Panc1 (cell line): ENCODE measurements at regions not wholly inside any gene's neighbourhood (a gene's known extent, or its start where the extent isn't known, plus 50 kb on each side); places are given as distances from the start of the nearest gene placed in this dataset.

Source experiments
- ATAC-seq: fragments of 200-7000 bp; cut with Tn5 transposase; 2 replicates; pipeline ENCODE4 v1.9.1; 2020; ENCODE audit warnings: mild to moderate bottlenecking, moderate library complexity
- BruUV-seq: library from RNA; stranded (reverse); fragments of 400-500 nt; replicated peaks from 2 replicates; lab custom pipeline; 2021; lab: Mats Ljungman, UMichigan
- CTCF ChIA-PET: fragments of 300-600 bp; sonication (Branson Sonifier 250); formaldehyde crosslinking; loops from one replicate; lab custom pipeline; 2022; ENCODE audit warnings: antibody characterized with exemption; lab: Charles Lee
- POLR2A ChIA-PET: fragments of 300-600 bp; sonication (Branson Sonifier 250); formaldehyde crosslinking; loops from one replicate; lab custom pipeline; 2022; ENCODE audit warnings: antibody characterized with exemption; lab: Charles Lee
- DNase-seq: peaks from one replicate; pipeline ENCODE4 v3.0.0-alpha.2; 2010; ENCODE audit warnings: low read depth, low spot score
- H3K27ac ChIP-seq: 2 replicates; pipeline ENCODE4 v1.5.1; 2011; ENCODE audit warnings: mild to moderate bottlenecking, low read length, inconsistent platforms
- H3K27me3 ChIP-seq: fragments of 200-500 bp; sonication (Bioruptor generic); 2 replicates; pipeline ENCODE4 v1.6.0; 2014; ENCODE audit warnings: low read length, inconsistent platforms; ENCODE audit not compliant: control insufficient read depth, insufficient read depth
- H3K36me3 ChIP-seq: fragments of 200-500 bp; sonication (Bioruptor generic); 2 replicates; pipeline ENCODE4 v1.5.1; 2014; ENCODE audit warnings: inconsistent platforms, mild to moderate bottlenecking, low read length, moderate library complexity; ENCODE audit not compliant: control insufficient read depth, insufficient read depth
- H3K4me1 ChIP-seq: 2 replicates; pipeline ENCODE4 v1.5.1; 2011; ENCODE audit warnings: inconsistent platforms, mild to moderate bottlenecking, low read length, moderate library complexity; ENCODE audit not compliant: control insufficient read depth, insufficient read depth
- H3K4me3 ChIP-seq, 2 experiments: 2 replicates each; pipeline ENCODE4 v1.5.1; 2011 to 2012; ENCODE audit warnings: low read depth in 2 of 2, low read length in 2 of 2, mild to moderate bottlenecking in 2 of 2, inconsistent platforms in 1 of 2, moderate library complexity in 1 of 2
- H3K9me3 ChIP-seq: fragments of 200-500 bp; sonication (Bioruptor generic); 2 replicates; pipeline ENCODE4 v1.5.1; 2014; ENCODE audit warnings: low read depth, mild to moderate bottlenecking, inconsistent platforms, low read length, moderate library complexity; ENCODE audit not compliant: control insufficient read depth, insufficient read depth
- POLR2AphosphoS5 ChIP-seq: IDR thresholded peaks from 2 replicates; pipeline ENCODE4 v1.6.1; 2012; ENCODE audit warnings: mild to moderate bottlenecking, low read depth, low read length, moderate library complexity
- SIN3A ChIP-seq: IDR thresholded peaks from 2 replicates; pipeline ENCODE4 v1.6.1; 2012; ENCODE audit warnings: low read depth, mild to moderate bottlenecking, low read length, moderate library complexity, borderline replicate concordance; ENCODE audit not compliant: insufficient read depth
- TCF7L2 ChIP-seq: IDR thresholded peaks from 2 replicates; pipeline ENCODE4 v1.6.1; 2011; ENCODE audit warnings: mild to moderate bottlenecking, low read depth, low read length, inconsistent platforms
- in situ Hi-C: cut with HindIII; loops from 2 replicates; pipeline ENCODE4 v1.10.0; 2016; ENCODE audit warnings: low sequenced_read_pairs, low pct_unique_long_range_greater_than_20kb
- intact Hi-C: fragments of 100-400 bp; cut with micrococcal nuclease; formaldehyde crosslinking; loops from one replicate; pipeline ENCODE4 v1.10.0; 2022; ENCODE audit not compliant: unreplicated experiment
- TF ChIP-seq, protein P1 (sequence below): fragments of 450-650 bp; IDR thresholded peaks from 2 replicates; pipeline ENCODE4 v1.5.1; 2017; ENCODE audit warnings: mild to moderate bottlenecking
- TF ChIP-seq, protein P2 (sequence below), 2 experiments: IDR thresholded peaks; 2 replicates each; pipeline ENCODE4 v1.6.1; 2011 to 2012; ENCODE audit warnings: low read depth in 2 of 2, control low read depth in 1 of 2, low read length in 1 of 2, mild to moderate bottlenecking in 1 of 2, moderate library complexity in 1 of 2; ENCODE audit not compliant: insufficient read depth in 1 of 2

DNA sequence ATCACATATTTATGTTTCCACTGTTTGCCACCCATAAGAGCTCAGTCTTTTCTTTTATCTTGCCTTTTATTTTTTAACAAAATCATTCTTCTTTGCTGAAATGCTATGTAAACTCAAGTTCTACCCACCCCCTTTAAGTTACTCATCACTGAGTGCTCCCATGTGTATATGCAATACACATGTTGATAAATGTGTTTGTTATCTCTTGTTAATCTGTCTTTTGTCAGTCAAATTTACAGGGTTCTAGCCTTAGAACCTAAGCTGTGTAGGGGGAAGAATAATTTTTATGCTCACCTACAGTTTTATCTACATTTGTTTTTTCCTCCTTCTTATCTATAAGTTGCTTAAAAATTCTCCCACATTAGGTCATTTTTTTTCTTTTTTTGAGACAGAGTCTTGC lies 1195.9 kb downstream of the ROBO2 start:
- in situ Hi-C loops, result no loop called here
- no peak overlapping the region for H3K27ac ChIP-seq
- intact Hi-C loops, result no loop called here
- H3K27me3 ChIP-seq, result no peaks in the 10 kb centered on the region
- no TSS peak for BruUV-seq
- no peaks in the 10 kb centered on the region for H3K9me3 ChIP-seq
- ChIA-PET POLR2A (no interaction called here), CTCF (no interaction called here)
- H3K4me1 ChIP-seq, result no peaks in the 10 kb centered on the region
- DNase-seq, result no peak
- TF ChIP-seq SIN3A, result no peak
- TF ChIP-seq POLR2AphosphoS5, result no peak
- no peak for TF ChIP-seq TCF7L2
- TF ChIP-seq, protein P1, sequence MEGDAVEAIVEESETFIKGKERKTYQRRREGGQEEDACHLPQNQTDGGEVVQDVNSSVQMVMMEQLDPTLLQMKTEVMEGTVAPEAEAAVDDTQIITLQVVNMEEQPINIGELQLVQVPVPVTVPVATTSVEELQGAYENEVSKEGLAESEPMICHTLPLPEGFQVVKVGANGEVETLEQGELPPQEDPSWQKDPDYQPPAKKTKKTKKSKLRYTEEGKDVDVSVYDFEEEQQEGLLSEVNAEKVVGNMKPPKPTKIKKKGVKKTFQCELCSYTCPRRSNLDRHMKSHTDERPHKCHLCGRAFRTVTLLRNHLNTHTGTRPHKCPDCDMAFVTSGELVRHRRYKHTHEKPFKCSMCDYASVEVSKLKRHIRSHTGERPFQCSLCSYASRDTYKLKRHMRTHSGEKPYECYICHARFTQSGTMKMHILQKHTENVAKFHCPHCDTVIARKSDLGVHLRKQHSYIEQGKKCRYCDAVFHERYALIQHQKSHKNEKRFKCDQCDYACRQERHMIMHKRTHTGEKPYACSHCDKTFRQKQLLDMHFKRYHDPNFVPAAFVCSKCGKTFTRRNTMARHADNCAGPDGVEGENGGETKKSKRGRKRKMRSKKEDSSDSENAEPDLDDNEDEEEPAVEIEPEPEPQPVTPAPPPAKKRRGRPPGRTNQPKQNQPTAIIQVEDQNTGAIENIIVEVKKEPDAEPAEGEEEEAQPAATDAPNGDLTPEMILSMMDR, result no peak
- no peaks in the 10 kb centered on the region for H3K36me3 ChIP-seq
- no peak overlapping the region for H3K4me3 ChIP-seq
- no peak for ATAC-seq

DNA sequence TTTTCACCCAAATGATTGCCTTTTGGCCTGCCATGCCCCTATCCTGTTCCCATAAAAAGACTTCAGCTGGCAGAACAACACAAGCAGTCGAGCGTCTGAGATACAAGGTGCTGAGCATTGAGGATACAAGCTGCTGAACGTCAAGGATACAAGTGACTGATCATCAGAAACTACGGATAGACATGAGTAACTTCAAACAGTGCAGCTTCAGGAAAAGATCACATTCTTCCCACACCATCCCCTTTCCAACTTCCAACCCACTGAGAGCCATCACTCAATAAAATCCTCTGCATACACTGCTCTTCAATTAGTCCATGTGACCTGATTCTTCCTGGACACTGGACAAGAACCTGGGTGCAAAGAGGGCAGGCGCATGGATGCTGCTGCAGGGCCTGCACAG lies 1198.9 kb downstream of the ROBO2 start:
- no peaks in the 10 kb centered on the region for H3K36me3 ChIP-seq
- no TSS peak for BruUV-seq
- H3K4me3 ChIP-seq, result no peak overlapping the region
- in situ Hi-C loops, result no loop called here
- ATAC-seq (no peak), DNase-seq (no peak)
- H3K4me1 ChIP-seq, result no peaks in the 10 kb centered on the region
- ChIA-PET CTCF (no interaction called here), POLR2A (no interaction called here)
- TF ChIP-seq POLR2AphosphoS5, result no peak
- TF ChIP-seq, protein P2, sequence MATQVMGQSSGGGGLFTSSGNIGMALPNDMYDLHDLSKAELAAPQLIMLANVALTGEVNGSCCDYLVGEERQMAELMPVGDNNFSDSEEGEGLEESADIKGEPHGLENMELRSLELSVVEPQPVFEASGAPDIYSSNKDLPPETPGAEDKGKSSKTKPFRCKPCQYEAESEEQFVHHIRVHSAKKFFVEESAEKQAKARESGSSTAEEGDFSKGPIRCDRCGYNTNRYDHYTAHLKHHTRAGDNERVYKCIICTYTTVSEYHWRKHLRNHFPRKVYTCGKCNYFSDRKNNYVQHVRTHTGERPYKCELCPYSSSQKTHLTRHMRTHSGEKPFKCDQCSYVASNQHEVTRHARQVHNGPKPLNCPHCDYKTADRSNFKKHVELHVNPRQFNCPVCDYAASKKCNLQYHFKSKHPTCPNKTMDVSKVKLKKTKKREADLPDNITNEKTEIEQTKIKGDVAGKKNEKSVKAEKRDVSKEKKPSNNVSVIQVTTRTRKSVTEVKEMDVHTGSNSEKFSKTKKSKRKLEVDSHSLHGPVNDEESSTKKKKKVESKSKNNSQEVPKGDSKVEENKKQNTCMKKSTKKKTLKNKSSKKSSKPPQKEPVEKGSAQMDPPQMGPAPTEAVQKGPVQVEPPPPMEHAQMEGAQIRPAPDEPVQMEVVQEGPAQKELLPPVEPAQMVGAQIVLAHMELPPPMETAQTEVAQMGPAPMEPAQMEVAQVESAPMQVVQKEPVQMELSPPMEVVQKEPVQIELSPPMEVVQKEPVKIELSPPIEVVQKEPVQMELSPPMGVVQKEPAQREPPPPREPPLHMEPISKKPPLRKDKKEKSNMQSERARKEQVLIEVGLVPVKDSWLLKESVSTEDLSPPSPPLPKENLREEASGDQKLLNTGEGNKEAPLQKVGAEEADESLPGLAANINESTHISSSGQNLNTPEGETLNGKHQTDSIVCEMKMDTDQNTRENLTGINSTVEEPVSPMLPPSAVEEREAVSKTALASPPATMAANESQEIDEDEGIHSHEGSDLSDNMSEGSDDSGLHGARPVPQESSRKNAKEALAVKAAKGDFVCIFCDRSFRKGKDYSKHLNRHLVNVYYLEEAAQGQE (IDR thresholded peaks at IDR 0.05; ENCODE audit: insufficient read depth in 1 of 2, low read depth in 2 of 2, low read length in 1 of 2), result no peak
- TF ChIP-seq SIN3A, result no peak
- TF ChIP-seq, protein P1, result no peak
- TF ChIP-seq TCF7L2, result no peak
- H3K27me3 ChIP-seq, result no peaks in the 10 kb centered on the region
- intact Hi-C loops, result no loop called here
- no peaks in the 10 kb centered on the region for H3K9me3 ChIP-seq
- no peak overlapping the region for H3K27ac ChIP-seq
